NCI-H2171 (cell line): ENCODE measurements at regions not wholly inside any gene's neighbourhood (a gene's known extent, or its start where the extent isn't known, plus 50 kb on each side); places are given as distances from the start of the nearest gene placed in this dataset.

Source experiments
- DNase-seq: peaks from one replicate; lab custom pipeline; 2025; lab: John Stamatoyannopoulos, UW

- DNase-seq, result no peak
Observed at GRCh38 chr1:114342376-114342775, 168.6 kb downstream of the TRIM33 start.

DNA sequence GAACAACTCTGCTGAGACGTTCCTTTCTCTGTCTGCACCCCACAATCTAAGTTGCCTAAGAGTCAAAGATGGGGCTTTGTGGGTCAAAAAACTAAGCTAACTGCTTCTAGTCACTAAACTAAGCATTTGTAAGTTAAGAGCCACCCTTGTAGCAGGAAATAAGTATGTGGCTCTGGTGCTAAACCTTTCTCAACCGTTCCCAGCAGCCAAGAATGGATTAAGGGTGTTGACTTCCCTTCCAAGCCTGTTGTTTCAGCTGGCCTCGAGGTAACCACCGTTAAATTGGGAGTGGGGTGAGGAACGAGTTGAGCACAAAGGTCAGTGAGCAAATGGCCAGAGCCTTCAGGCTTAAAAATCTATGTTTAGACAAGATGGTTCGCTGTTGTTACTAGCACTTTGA, 169.1 kb downstream of the TRIM33 start:
- no peak for DNase-seq

DNA sequence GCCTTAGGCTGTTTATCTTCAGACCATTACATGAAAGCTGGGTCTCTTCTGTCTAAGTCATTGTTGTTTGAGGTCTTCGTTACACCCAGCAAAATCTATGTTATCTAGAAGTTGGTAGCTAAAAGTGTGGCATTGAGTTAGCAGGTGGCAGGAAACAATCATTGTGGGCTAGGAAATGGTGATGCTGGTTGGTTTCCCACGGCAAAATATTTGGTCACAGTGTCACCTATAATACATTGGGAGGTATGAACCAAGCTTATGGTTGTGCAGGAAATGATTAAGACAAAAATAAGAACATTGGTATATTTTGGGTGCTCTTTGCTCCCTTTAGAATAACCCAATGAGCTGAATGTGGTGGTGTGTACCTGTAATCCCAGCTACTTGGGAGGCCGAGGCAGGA, 169.7 kb downstream of the TRIM33 start:
- DNase-seq, result no peak

DNA sequence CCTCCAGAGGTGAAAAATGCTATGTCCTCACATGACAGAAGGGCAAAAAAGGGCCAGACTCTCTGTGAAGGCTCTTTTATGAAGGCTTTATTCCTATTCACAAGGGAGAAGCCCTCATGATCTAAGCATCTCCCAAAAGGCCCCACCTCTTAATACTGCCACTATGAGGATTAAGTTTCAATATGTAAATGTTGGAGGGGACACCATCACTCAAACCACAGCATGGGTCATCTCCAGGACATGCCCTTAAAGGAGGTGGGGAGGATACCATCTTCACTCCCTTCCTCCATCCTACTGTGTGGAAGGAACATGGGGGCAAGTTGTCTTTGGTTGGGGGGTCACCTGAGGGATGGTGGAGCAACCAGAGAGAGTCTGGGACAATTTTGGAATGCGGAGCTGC, 170.1 kb downstream of the TRIM33 start:
- no peak for DNase-seq

DNA sequence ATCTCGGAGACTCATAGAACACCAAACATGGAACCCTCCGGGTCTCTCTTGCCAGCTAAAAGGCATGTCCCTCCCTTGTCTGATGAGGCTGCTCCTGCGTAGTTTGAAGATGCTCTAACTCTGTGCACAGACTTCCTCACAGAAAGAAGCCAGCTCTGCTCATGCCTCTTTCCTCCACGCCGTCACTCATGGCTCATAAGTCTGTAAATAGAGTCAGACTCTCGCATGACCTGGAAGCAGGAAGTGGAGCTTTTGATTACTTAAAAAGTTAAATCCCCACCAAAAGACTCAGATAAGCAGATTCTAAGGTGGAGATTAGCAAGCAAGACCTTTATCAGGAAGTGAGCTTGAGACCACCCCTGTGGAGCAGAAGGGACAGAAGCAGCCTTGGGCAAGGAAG, 171.6 kb downstream of the TRIM33 start:
- no peak for DNase-seq

- no peak for DNase-seq
Observed at GRCh38 chr1:114338191-114338890, 172.7 kb downstream of the TRIM33 start.

DNA sequence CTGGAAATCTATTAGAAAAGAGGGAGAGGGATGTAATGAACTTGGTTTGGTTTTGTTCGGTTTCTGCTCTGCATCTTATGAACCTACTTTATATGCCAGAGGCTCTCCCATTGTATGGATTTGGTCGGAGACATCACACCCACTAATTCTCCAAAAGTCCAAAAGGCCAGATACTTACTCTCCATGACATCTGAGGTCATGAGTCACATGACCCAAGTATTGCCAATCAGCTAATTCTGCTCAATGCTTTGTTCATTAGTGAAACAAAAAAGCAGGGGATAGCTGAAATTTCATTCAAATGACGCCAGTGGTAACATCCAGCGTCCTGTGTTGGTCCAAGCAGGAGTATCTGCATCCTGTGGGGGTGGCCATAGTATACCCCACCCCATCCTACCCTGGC, 173.6 kb downstream of the TRIM33 start:
- no peak for DNase-seq

DNA sequence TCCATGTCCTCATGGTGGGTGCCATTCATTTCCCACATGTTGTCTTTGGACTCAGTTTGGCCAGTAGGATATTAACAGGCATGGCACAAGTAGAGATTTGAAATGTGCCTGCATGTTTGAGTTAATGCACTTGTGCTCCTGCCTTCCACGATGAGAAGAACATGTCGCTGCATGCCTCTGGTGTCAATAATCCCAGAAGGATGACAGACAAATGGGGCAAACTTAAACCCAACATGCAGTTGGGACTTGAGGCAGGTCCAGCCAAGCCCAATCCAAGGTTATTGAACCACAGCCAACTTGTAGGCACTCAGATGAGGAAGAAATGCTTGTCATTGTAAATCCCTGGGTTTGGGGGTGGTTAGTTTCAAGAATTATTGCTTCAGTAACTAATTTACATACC, 174.6 kb downstream of the TRIM33 start:
- peak; percentile 38 for DNase-seq

GRCh38 chr1:114335273-114335672, 175.7 kb downstream of the TRIM33 start:
- no peak for DNase-seq

DNA sequence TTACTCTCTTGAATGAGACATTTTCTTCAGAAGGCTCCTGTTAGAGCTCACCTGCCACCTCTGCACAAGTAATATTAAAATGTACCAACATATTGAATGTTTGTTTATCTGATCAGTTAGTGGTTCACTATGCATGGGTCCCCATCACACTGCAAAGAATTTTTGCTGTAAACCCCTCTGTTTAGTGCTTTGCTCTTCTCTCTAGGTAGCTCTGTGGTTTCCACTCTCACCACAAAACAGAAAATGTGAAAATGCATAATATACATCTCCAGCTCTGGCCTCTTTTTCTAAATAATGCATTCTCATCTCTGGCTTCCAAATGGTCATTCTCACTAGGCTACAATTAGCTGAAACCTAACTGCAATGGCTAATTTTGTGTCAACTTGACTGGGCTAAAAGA, 176.7 kb downstream of the TRIM33 start:
- DNase-seq, result no peak

DNA sequence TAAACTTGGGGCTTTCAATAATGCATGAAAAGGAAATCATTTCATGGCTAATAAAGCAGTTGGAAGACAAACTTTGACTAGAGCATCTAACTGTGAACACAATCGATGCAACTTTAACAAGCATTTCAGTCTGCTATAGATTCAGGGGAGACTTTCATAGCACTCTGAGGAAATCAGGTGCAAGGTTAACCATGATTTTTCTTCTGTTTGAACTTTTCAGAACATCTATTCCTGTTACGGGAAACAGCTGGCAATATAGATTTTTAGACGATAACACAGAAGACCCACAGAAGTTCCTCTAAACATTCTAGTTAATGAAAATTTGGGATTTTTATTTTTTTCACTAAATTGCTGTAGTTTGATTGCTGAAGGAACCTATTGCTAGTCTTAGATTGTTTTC, 177.3 kb downstream of the TRIM33 start:
- DNase-seq, result no peak

- DNase-seq, result no peak
Observed at GRCh38 chr1:114331936-114332335, 178.3 kb upstream of the SYT6 start.

GRCh38 chr1:114330451-114330983, 176.8 kb upstream of the SYT6 start:
- no peak for DNase-seq

DNA sequence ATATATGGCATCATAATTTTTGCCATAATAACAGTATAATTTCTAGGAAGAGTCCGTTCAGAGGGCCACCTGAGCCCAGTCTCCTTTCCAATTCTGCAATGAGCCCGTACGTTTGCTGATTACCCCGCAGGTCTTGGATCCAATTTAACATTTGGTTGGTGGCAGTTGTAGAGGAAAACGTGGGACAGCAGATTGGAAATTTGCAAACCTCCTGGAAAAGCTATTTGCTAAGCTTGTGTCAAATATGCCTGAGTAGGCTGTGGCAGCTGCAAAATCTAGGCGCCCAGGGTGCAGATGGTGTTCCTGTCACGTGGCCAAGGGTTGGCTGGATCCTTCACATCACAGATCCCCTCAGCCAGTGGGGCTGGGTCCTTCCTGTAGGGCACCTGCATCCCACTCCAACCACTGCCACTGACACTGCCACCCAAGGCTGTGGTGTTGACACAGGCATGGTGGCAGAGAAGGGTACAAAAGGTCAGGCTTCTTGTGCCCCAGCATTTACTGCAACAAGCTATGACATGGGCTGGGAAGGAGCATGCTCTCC, 174.8 kb upstream of the SYT6 start:
- peak; percentile 62 for DNase-seq

DNA sequence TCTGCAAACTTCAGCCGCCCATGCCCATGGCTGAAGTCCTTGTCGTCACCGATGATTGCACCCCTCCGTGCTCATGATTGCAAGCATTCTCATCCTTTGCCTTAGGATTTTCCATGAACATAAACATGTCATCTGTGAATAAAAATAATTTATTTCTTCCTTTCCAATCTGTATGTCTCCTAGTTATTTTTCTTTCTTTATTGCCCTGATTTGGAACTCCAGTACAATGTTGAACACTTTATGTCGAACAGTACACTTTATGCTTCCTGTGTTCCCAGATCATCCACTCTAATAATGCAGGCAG, 170.9 kb upstream of the SYT6 start:
- DNase-seq, result no peak

- no peak for DNase-seq
Observed at GRCh38 chr1:114323959-114324661, 170.4 kb upstream of the SYT6 start.

DNA sequence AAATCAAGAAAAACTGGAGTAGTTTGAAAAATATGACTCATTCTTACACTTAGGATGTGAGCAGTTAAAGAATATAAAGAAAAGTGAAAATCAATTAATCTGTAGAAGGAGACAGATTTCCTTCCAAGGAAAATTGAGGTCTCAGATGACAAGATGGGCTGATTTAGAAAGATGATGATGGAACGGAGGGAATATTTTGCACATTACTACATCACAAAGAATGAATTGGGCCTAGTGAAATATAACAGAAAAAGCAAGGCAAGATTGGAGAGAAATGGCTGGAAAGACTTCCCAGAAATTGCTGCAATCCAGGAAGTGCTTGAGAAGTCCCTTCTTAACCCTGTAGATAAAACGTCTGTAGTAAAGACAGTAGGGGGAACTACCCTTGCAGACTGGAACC, 169.1 kb upstream of the SYT6 start:
- DNase-seq, result no peak

DNA sequence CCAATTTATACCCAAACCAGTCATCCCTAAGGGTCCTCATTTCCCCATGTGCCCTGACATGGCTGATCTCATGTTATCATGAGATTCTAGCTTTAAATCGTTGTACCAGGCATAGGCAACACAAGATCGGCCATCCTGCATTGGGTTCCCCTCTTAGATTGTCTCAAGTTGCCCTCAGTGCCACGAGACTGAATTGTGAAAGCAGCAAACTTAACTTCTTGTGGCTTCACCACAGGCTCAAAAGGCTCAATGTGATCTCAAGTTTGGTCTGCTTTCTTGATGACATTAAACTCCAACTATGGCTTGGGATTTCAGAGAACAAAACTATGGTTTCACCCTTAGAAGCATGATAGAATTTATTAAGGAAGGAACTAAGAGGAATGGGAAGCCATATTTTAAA, 168.5 kb upstream of the SYT6 start:
- no peak for DNase-seq

DNA sequence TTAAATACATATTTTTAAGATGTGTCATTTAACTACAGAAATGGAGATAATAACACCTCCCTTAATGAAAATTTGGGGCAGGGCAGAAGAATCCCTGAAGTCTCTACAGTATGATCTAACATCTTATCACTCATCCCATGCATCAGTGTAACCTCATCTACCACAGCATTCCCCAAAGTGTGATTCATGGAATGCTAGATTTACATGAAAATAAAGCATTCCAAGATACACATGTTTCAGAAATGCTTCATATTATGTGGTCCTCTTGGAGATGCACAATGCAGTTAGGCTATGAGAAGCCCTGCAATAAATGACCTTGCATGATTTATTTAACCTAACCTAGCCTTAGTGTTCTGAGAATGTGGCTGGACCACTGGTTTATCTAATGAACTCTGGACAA, 166.9 kb upstream of the SYT6 start:
- DNase-seq, result no peak

DNA sequence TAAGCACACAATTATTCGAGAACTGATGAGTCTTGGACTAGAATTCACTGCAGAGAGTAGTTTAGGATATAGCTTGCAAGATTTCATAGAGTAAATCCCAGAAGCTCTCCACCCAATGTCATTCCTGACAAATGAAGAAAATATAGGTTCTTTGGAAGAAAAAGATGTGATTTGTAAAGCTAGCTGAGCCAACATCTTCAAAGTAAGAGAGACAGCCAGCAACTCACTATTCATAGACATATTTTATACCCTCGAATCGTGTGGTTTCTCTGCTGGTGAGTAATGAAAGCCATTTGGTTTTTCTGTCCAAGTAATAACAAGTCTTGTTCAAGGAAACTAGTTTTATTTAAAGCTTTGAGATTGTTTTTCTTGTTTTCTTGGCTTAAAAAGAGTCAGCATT, 165.7 kb upstream of the SYT6 start:
- DNase-seq, result no peak

DNA sequence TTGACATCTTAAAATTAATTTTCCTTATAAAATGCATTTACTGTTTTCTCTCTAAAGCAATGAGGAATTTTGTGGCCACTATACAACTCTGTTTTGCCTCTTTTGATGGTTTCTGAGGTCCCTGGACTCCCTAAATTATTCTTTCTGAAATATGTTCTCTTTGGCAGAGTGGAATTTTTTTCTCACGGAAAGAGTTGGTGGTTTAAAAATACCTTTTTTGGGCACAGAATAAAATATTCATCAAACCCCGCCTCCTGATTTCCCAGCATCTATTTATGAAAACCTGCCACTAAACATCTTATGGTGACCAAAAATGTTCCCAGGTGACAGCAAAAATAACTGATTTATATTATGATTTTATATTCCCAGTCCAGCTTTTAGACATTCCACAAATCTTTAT, 165.3 kb upstream of the SYT6 start:
- no peak for DNase-seq

GRCh38 chr1:114316204-114316603, 162.5 kb upstream of the SYT6 start:
- no peak for DNase-seq

- DNase-seq, result no peak
Observed at GRCh38 chr1:114315631-114316030, 162.0 kb upstream of the SYT6 start.

DNA sequence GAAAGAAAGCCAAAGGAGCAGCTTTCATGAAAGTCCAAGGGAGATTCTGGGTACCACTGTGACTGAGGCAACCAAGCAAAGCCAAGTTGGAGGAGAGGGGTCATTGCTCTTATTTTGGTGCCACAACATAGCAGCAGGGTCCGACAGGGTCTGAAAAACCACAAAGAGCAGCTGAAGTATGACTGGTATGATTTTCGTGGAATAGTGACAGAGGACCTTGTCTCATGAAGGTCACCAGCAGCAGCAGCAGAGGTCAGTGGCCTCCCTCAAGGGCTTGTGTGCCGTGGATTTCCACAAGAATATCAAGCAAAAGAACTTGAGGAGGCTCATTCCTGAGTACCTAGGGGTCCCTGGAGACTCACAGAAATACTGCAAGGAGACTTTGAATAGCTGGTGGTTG, 160.9 kb upstream of the SYT6 start:
- no peak for DNase-seq
